Smooth muscle cell (in vitro differentiated cells): ENCODE measurements at regions not wholly inside any gene's neighbourhood (a gene's known extent, or its start where the extent isn't known, plus 50 kb on each side); places are given as distances from the start of the nearest gene placed in this dataset.

ENCODE experiments used
- DNase-seq: peaks from one replicate; lab custom pipeline; 2025; ENCODE audit not compliant: unreplicated experiment; lab: John Stamatoyannopoulos, UW
- H2AFZ ChIP-seq: fragments of 200-600 bp; sonication (generic); 2 replicates; pipeline ENCODE4 v1.6.0; 2016; ENCODE audit warnings: antibody characterized with exemption, low read depth, mild to moderate bottlenecking
- H3F3A ChIP-seq: fragments of 200-600 bp; sonication (generic); 2 replicates; pipeline ENCODE4 v1.6.0; 2017; ENCODE audit warnings: antibody characterized with exemption, low read depth
- H3K27ac ChIP-seq: fragments of 200-600 bp; sonication (generic); 2 replicates; pipeline ENCODE4 v1.5.1; 2016; ENCODE audit warnings: low read depth, mild to moderate bottlenecking
- H3K27me3 ChIP-seq: fragments of 200-600 bp; sonication (generic); 2 replicates; pipeline ENCODE4 v1.6.1; 2016; ENCODE audit warnings: low read depth, mild to moderate bottlenecking
- H3K36me3 ChIP-seq: fragments of 200-600 bp; sonication (generic); 2 replicates; pipeline ENCODE4 v1.5.1; 2016; ENCODE audit warnings: low read depth
- H3K4me1 ChIP-seq: fragments of 200-600 bp; sonication (generic); 2 replicates; pipeline ENCODE4 v1.5.1; 2016; ENCODE audit warnings: low read depth
- H3K4me2 ChIP-seq: fragments of 200-600 bp; sonication (generic); 2 replicates; pipeline ENCODE4 v1.6.0; 2016; ENCODE audit warnings: mild to moderate bottlenecking
- H3K4me3 ChIP-seq: fragments of 200-600 bp; sonication (generic); 2 replicates; pipeline ENCODE4 v1.5.1; 2016; ENCODE audit warnings: mild to moderate bottlenecking
- H3K79me2 ChIP-seq: fragments of 200-600 bp; sonication (generic); 2 replicates; pipeline ENCODE4 v1.6.0; 2016; ENCODE audit warnings: low read depth, mild to moderate bottlenecking
- H3K9ac ChIP-seq: fragments of 200-600 bp; sonication (generic); 2 replicates; pipeline ENCODE4 v1.6.0; 2016; ENCODE audit warnings: low read depth
- H3K9me3 ChIP-seq: fragments of 200-600 bp; sonication (generic); replicated peaks from 2 replicates; pipeline ENCODE4 v1.5.1; 2016; ENCODE audit warnings: low read depth
- H4K20me1 ChIP-seq: fragments of 200-600 bp; sonication (generic); 2 replicates; pipeline ENCODE4 v1.6.0; 2016; ENCODE audit warnings: low read depth
- WGBS: methylation state at CpG from one replicate; pipeline ENCODE4 v1.1.7; 2016; ENCODE audit warnings: low lambda C conversion rate; 5-methylcytosine and 5-hydroxymethylcytosine counted together
- TF ChIP-seq, protein P1 (sequence below): fragments of 200-600 bp; sonication (generic); IDR thresholded peaks from 2 replicates; pipeline ENCODE4 v1.5.1; 2017; ENCODE audit warnings: borderline replicate concordance, mild to moderate bottlenecking, antibody characterized with exemption; ENCODE audit not compliant: insufficient read depth, poor library complexity, severe bottlenecking

DNA sequence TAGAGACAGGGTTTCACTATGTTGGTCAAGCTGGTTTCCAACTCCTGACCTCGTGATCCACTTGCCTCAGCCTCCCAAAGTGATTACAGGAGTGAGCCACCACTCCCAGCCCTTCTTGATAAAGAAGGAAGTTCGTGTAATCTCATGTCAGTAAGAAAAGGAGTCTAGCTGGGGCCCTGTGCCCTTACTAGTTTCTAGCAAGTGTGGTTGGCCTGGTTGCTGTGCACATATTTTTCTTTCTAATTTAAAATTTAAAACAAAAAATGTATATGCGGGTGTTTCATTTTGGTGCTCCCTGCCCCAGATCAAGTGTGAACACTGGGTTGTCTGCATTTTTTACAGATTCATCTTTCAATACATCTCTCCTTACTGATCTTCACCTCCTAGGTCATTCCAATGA is 770.8 kb upstream of the TENM4 start:
- no peak overlapping the region for H3K9ac ChIP-seq
- no peaks in the 10 kb centered on the region for H3K9me3 ChIP-seq
- H3K27ac ChIP-seq: no peak overlapping the region
- no peak overlapping the region for H3K4me3 ChIP-seq
- H3K36me3 ChIP-seq: no peaks in the 10 kb centered on the region
- no peak for DNase-seq
- no peaks in the 10 kb centered on the region for H3K4me1 ChIP-seq
- H3K4me2 ChIP-seq: no peak overlapping the region
- WGBS: 88% methylated on average over 3 of the region's 3 CpGs
- no peak overlapping the region for H2AFZ ChIP-seq
- TF ChIP-seq, protein P1, sequence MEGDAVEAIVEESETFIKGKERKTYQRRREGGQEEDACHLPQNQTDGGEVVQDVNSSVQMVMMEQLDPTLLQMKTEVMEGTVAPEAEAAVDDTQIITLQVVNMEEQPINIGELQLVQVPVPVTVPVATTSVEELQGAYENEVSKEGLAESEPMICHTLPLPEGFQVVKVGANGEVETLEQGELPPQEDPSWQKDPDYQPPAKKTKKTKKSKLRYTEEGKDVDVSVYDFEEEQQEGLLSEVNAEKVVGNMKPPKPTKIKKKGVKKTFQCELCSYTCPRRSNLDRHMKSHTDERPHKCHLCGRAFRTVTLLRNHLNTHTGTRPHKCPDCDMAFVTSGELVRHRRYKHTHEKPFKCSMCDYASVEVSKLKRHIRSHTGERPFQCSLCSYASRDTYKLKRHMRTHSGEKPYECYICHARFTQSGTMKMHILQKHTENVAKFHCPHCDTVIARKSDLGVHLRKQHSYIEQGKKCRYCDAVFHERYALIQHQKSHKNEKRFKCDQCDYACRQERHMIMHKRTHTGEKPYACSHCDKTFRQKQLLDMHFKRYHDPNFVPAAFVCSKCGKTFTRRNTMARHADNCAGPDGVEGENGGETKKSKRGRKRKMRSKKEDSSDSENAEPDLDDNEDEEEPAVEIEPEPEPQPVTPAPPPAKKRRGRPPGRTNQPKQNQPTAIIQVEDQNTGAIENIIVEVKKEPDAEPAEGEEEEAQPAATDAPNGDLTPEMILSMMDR: no peak
- no peaks in the 10 kb centered on the region for H3K27me3 ChIP-seq
- no peaks in the 10 kb centered on the region for H4K20me1 ChIP-seq
- H3F3A ChIP-seq: no peaks in the 10 kb centered on the region
- H3K79me2 ChIP-seq: no peaks in the 10 kb centered on the region

DNA sequence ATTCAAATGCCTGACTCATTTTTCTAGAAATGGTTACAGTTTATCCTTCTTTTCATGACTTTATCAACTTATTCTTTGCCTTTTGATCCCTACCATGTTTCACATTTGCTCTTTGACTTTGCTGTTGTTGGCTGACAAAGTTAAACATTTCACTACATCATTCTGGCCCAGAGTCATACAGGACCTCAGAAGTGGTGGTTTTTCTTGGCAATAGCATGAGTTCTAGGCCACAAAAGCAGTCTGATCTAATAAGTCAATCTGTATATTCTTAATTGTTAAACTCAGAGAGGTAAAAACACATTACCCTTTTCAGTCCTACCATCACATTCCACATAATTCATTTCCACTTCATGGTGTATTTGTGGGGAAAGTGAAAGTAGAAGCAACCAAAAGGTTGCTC is 763.2 kb upstream of the TENM4 start:
- no peaks in the 10 kb centered on the region for H3K9me3 ChIP-seq
- no peaks in the 10 kb centered on the region for H4K20me1 ChIP-seq
- no peak for DNase-seq
- H3K36me3 ChIP-seq: no peaks in the 10 kb centered on the region
- H3K4me2 ChIP-seq: no peak overlapping the region
- no peaks in the 10 kb centered on the region for H3K79me2 ChIP-seq
- no peaks in the 10 kb centered on the region for H3K4me1 ChIP-seq
- no peak overlapping the region for H3K4me3 ChIP-seq
- TF ChIP-seq, protein P1: no peak
- H3K27me3 ChIP-seq: no peaks in the 10 kb centered on the region
- H2AFZ ChIP-seq: no peak overlapping the region
- no peaks in the 10 kb centered on the region for H3F3A ChIP-seq
- no peak overlapping the region for H3K9ac ChIP-seq
- H3K27ac ChIP-seq: no peak overlapping the region

GRCh38 chr11:80196932-80197554 is 756.2 kb upstream of the TENM4 start:
- H3K27me3 ChIP-seq: no peaks in the 10 kb centered on the region
- H3K4me3 ChIP-seq: no peak overlapping the region
- no peak overlapping the region for H2AFZ ChIP-seq
- no peak overlapping the region for H3K9ac ChIP-seq
- no peaks in the 10 kb centered on the region for H3K79me2 ChIP-seq
- no peak overlapping the region for H3K27ac ChIP-seq
- H3K9me3 ChIP-seq: no peaks in the 10 kb centered on the region
- no peaks in the 10 kb centered on the region for H3F3A ChIP-seq
- H3K4me1 ChIP-seq: no peaks in the 10 kb centered on the region
- no peaks in the 10 kb centered on the region for H3K36me3 ChIP-seq
- H3K4me2 ChIP-seq: no peak overlapping the region
- DNase-seq: no peak
- WGBS: 95% methylated on average over 4 of the region's 4 CpGs
- H4K20me1 ChIP-seq: no peaks in the 10 kb centered on the region
- TF ChIP-seq, protein P1: no peak

GRCh38 chr11:80196041-80196440 is 755.2 kb upstream of the TENM4 start:
- H4K20me1 ChIP-seq: no peaks in the 10 kb centered on the region
- no peak overlapping the region for H3K4me2 ChIP-seq
- H3K4me1 ChIP-seq: no peaks in the 10 kb centered on the region
- H3K36me3 ChIP-seq: no peaks in the 10 kb centered on the region
- no peak overlapping the region for H3K9ac ChIP-seq
- no peak overlapping the region for H2AFZ ChIP-seq
- no peaks in the 10 kb centered on the region for H3F3A ChIP-seq
- no peak overlapping the region for H3K27ac ChIP-seq
- no peaks in the 10 kb centered on the region for H3K79me2 ChIP-seq
- no peak for DNase-seq
- H3K27me3 ChIP-seq: no peaks in the 10 kb centered on the region
- H3K4me3 ChIP-seq: no peak overlapping the region
- TF ChIP-seq, protein P1: no peak
- no peaks in the 10 kb centered on the region for H3K9me3 ChIP-seq
